ENCODE measurements at regions not wholly inside any gene's neighbourhood (a gene's known extent, or its start where the extent isn't known, plus 50 kb on each side); places are given as distances from the start of the nearest gene placed in this dataset.

DNA sequence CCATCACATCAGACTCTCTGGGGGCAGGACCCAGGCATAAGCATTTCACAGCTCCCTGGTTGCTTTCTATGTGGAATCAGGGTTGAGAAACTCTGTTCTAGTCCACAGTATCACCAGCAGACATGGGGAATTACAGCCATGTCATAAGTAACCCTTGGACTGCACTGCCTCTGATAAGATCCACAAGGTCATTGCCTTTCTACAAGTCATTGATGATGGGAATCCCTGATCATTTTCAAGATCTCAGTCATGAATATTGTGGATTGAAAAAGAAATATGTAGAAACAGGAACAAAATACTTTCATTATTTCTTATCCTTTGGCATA is 304.1 kb downstream of the KLF6 start:
- Histone ChIP-seq H3K9ac (ENCODE audit: low read depth, low read length) (no peak overlapping the region), H3K4ac (ENCODE audit: low read depth, low read length) (no peak overlapping the region), H3K23ac (ENCODE audit: low read depth, low read length) (no peak overlapping the region), H3K9me3 (ENCODE audit: control insufficient read depth, insufficient read depth, low read length) (no peaks in the 10 kb centered on the region; the same call in 1 of the 2 replicates), H3K4me3 (ENCODE audit: insufficient read depth, low read depth, low read length) (no peak overlapping the region), H2BK20ac (ENCODE audit: low read depth, low read length) (no peak overlapping the region), H4K8ac (ENCODE audit: low read depth in 2 of 2, low read length in 2 of 2) (no peak overlapping the region), H2BK15ac (ENCODE audit: low read depth, low read length) (peak overlapping the region; percentile 10; the same call in 1 of the 3 replicates), H3K4me2 (ENCODE audit: low read depth, low read length) (no peak overlapping the region), H4K91ac (ENCODE audit: insufficient read depth, low read depth, low read length) (no peak overlapping the region), H3K27ac (ENCODE audit: insufficient read depth, low read length) (no peak overlapping the region), H2AK9ac (replicated peaks; ENCODE audit: low read depth, low read length, poor library complexity) (no peak overlapping the region), H3K56ac (ENCODE audit: extremely low read depth, insufficient read depth, low read length) (no peak overlapping the region), H2AK5ac (ENCODE audit: low read depth, low read length) (no peak overlapping the region), H2BK120ac (ENCODE audit: low read depth, low read length) (no peak overlapping the region), H2BK5ac (ENCODE audit: low read depth, low read length, poor library complexity, severe bottlenecking) (no peak overlapping the region), H3K36me3 (ENCODE audit: control insufficient read depth, insufficient read depth, low read length) (no peaks in the 10 kb centered on the region), H3K9me1 (ENCODE audit: insufficient read depth, low read length) (peaks cover 24% of the 10 kb centered on the region), H3K79me1 (ENCODE audit: low read depth in 1 of 2, low read length in 2 of 2) (0 out of 4 replicates have a peak, but pooled peaks cover 0 to 3% of the 10 kb centered on the region in 2 experiments), H4K5ac (ENCODE audit: low read depth, low read length) (no peak overlapping the region), H2AFZ (replicated peaks; ENCODE audit: low read length, poor library complexity) (no peak overlapping the region), H3K27me3 (ENCODE audit: control insufficient read depth, insufficient read depth, low read length) (no peaks in the 10 kb centered on the region), H4K20me1 (ENCODE audit: insufficient read depth, low read length) (no peaks in the 10 kb centered on the region), H3K4me1 (ENCODE audit: control insufficient read depth, insufficient read depth, low read length) (peaks cover 17% of the 10 kb centered on the region), H3K18ac (ENCODE audit: low read depth, low read length) (no peak overlapping the region), H3K14ac (replicated peaks; ENCODE audit: low read depth, low read length) (no peak overlapping the region)
- ATAC-seq (ENCODE audit: low read depth) (no peak), DNase-seq (no peak)
- intact Hi-C loops (cut with micrococcal nuclease): no loop called here
- ChIA-PET POLR2A (ENCODE audit: unreplicated experiment) (no interaction called here), CTCF (no interaction called here)
- in situ Hi-C loops (cut with MboI; ENCODE audit: low sequenced_read_pairs): no loop called here
- dilution Hi-C loops (cut with HindIII; ENCODE audit: low sequenced_read_pairs, unreplicated experiment): no loop called here
- TF ChIP-seq MAFK (IDR thresholded peaks at IDR 0.05; ENCODE audit: low read depth, low read length) (no peak), CTCF (conservative IDR thresholded peaks at IDR 0.05; ENCODE audit: low read depth, low read length) (no peak), CEBPB (IDR thresholded peaks at IDR 0.05; ENCODE audit: low read depth, low read length) (no peak), RAD21 (IDR thresholded peaks at IDR 0.05; ENCODE audit: low read length) (no peak), MAZ (IDR thresholded peaks at IDR 0.05; ENCODE audit: borderline replicate concordance, low read depth, low read length) (no peak), SMC3 (IDR thresholded peaks at IDR 0.05; ENCODE audit: low read depth, low read length) (no peak), POLR2A (IDR thresholded peaks at IDR 0.05; ENCODE audit: low read depth, low read length) (no peak), NFE2L2 (IDR thresholded peaks at IDR 0.05; ENCODE audit: low read depth, low read length) (no peak), RFX5 (IDR thresholded peaks at IDR 0.05; ENCODE audit: low read depth, low read length) (no peak), RCOR1 (IDR thresholded peaks at IDR 0.05; ENCODE audit: insufficient replicate concordance, low read length) (no peak), MXI1 (IDR thresholded peaks at IDR 0.05; ENCODE audit: borderline replicate concordance, low read depth, low read length) (no peak)
- TF ChIP-seq, protein P1, sequence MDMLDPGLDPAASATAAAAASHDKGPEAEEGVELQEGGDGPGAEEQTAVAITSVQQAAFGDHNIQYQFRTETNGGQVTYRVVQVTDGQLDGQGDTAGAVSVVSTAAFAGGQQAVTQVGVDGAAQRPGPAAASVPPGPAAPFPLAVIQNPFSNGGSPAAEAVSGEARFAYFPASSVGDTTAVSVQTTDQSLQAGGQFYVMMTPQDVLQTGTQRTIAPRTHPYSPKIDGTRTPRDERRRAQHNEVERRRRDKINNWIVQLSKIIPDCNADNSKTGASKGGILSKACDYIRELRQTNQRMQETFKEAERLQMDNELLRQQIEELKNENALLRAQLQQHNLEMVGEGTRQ (IDR thresholded peaks at IDR 0.05; ENCODE audit: low read depth, low read length): no peak
- no TSS peak for BruUV-seq (replicated peaks)
